GM20431 (cell line): ENCODE measurements at regions not wholly inside any gene's neighbourhood (a gene's known extent, or its start where the extent isn't known, plus 50 kb on each side); places are given as distances from the start of the nearest gene placed in this dataset.
"Not testable (repeated sequence)": the region's sequence is repeated elsewhere in the genome, so short reads cannot be mapped to it uniquely, and the experiment has no call there.

Experiments
- in situ Hi-C: fragments of 300-500 bp; cut with MseI, MboI; formaldehyde crosslinking; loops from one replicate; pipeline ENCODE4 v1.15.0; 2020; ENCODE audit warnings: low sequenced_read_pairs; ENCODE audit not compliant: unreplicated experiment

DNA sequence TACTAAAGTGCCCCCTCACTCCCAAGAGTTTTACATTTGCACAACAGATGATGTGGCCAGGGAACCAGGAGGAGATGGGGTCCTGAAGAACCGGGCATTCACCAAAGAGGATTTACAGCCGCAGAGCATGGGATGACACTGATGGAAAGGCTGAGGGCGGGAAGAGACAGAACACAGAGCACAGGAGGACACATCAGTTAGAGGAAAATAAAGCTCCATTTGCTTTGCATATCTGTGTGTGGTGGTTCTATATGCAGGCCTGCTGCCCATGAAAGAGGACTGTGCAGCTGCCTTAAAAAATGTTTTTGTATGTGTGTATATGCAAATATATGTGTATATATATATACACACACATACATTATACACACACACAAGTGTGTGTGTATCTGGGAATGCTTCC lies 320.8 kb upstream of the CHRNA7 start:
- in situ Hi-C loops = not testable (repeated sequence)

DNA sequence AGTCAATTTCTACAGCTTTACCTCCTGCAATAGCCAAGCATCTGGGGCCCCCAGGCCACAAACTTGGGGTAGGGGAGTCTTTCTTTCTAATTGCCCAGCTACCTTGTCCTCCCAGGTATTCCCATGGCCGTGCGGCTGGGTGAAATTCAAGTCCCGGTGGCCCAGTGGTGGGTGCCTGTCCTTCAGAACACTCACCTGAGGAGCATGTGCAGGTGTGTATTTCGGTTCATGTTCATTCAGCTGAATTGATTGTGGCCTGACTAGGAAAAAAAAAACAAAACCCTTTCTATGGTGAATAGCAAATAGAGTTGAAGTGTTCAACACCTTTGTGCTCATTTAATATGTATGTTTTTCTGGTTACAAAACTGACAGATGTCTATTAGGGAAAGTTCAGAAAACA lies 319.5 kb upstream of the CHRNA7 start:
- in situ Hi-C loops = not testable (repeated sequence)

DNA sequence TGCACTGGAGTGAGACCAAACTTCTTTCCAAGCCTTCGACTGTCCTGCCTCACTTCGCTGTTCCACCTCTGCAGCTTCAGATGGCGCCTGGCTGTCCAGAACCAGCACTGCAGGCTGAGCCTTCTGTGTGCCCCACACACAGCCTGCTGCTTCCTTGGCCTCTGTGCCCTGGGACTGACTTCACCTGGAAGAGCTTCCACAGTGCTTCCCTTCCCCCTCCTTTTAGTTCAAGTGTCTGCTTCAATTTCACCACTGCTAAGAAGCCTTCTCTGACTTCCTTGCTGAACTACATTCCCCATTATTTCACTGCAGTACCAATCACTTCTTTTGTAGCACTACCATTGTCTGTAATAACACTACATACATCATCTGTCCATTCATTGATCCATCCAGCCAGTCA lies 315.1 kb upstream of the CHRNA7 start:
- in situ Hi-C loops = not testable (repeated sequence)

DNA sequence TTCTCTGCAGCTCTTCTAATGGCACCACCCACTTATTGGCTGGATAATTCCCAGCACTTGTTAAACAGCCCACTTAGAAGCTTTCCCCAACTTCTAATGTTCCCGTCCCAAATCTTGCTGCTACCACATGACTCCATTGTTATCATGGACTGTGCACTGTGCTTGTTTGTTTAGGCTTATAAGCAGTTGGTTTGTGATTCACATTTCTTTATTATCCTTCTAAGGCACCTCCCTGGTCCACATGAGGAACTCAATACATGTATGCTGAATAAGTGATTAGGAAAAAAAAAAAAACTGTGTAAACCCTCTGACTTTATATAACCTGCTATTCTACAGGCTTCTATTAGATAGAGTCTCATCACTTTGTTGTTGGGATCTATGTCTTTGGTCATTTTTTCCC lies 311.7 kb upstream of the CHRNA7 start:
- in situ Hi-C loops = not testable (repeated sequence)

DNA sequence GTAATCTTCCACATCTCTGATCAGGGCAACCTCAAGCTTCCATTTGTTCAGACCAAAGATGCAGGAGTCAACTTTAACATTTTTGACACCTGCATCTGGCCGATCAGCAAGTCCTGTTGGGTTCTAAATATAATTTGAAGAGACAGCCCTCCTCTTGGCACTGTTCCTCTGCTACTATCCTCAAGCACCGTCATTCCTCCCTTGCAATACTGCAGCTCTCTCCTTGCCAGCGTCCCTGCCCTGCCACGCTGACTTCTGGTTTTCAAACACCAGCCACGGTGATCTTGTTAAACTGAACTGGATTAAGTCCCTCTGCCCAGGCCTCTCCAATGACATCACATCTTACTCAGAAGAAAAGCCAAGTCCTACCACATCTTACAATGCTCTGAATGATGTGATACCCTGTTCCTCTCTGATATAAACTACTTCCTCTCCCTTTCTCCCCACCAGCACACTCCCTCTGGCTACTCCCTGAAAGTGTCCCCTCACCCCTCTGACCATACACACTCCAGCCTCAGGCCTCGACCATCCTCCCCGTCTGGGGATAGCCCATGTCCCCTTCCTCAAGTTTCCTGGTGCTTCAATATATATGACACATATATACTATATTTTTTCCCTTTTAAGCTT lies 310.8 kb upstream of the CHRNA7 start:
- in situ Hi-C loops = not testable (repeated sequence)

DNA sequence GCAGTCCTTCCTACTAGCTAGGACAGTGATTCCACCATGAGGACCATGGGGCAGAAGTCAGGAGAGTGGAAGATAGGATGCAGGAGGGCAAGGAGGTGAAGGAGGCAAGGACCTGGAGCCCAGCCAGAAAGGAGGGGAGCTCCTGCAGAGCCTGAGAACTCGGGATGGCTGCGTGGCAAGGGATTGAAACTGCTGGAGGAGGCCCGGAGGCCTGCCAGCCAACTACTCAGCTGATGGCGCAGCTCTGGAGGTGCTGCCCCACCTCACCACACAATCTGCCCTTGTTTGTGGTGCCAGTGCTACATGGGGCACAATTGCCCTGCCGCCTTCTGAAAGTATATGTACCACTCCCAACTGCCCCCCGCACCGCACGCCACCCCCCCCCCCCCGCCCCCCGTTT lies 307.3 kb upstream of the CHRNA7 start:
- in situ Hi-C loops = not testable (repeated sequence)

DNA sequence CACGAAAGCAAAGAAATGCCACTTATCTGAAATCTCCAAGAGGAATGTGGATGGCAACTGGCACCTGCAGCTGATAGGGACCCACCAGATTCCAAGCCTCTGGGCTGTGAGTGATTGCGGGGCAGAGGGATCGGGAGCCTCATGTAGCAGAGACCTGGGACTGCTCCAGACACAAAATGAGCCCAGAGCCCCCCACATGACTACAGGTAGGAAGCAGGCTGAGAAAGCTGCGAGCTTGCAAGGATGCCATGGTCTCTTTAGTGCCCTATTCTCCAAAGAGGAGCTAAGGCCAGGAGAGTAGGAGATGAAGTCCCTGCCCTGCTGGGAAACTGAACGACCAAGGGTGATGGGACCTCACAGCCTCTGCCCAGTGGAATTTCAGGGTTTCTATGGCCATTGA lies 305.4 kb upstream of the CHRNA7 start:
- in situ Hi-C loops = not testable (repeated sequence)

DNA sequence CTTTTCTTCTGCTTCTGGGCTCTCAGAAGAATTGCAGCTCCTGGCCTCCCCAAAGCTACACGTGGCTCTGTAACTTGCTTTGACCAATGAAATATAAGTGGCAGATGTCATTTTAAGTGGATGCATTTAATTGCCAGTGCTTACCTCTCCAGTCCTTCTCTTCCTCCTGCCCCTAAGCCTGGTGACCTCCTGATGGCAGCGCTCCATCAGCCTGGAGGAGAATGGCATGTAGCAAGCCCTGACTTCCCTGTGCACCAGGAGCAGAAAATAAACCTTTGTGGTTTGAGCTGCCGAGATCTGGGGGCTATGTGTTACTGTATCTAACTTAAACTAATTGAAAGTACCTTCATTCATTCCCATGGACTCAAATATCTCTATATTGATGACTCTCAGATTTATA lies 304.7 kb upstream of the CHRNA7 start:
- in situ Hi-C loops = not testable (repeated sequence)

DNA sequence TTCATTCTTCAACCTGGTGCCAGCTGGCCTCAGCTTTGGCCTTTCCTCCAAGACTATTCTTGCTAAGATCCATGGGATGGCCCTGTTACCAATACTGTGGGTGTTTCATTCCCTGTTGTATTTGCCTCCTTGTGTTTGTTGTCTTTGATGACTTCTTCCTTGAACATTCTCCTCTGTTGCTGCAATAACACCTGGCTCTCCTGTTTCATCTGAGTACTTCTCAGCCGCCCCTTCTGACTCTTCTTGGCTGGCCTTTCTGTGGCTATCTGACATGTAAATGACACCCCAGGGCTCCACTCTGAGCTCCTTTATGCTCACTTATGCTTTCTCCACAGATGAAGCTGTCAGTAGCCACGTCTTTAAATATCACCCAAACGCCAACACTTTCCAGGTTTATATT lies 302.7 kb upstream of the CHRNA7 start:
- in situ Hi-C loops = no loop called here

DNA sequence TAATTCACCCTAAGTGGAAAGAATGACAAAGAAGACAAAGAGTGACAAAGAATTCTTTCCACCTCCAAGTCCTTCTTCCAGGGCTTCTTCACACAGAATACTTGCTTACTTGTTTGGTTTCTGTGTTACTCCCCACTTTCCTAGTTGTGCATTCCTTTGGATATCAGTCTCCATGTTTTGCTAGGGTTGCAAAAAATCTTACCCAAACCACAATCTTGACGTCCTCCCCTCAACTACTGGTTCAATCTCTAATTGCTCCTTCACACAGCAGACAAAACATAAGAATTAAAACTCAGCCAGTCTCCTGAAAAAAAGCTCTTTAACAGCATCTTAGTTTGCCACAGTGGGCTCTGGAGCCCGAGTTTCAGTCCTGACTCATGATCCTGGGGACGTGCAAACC lies 297.6 kb upstream of the CHRNA7 start:
- in situ Hi-C loops = no loop called here

DNA sequence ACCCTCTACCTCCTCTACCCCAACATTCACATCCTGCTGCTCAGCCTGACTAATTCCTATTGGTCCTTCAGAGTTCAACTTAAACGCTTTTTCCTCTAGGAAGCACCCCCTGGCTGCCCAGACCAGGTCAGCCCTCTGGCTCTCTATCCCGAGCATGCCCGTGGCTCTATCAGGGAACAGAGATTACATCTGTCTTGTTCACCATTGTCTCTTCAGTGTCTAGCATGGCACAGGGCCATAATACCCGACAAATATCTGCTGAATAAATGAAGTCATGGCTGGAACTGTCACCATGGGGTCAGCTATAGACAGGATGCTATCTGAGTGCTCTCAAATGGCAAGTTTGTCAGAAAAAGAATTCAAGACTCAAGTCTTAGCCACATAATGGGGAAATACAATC lies 296.9 kb upstream of the CHRNA7 start:
- in situ Hi-C loops = no loop called here

DNA sequence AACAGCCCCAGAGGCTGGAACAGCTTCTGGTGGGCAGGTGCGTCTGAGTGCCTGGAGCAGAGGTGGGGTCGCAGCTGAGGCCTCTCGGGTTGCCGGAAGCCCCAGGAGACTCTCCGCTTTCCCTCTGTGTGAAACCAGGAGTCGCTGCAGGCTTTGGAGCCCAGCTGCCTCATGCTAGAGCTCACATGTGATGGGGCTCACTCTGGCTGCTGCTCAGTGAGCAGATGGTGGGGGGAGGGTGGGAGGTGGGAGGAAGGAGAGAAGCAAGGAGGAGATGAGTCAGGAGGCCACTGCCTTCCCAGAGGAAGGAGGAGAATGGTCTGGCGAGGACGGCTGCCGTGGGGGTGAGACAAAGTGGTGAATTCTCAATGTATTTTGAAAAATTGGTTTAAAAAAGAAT lies 290.1 kb upstream of the CHRNA7 start:
- in situ Hi-C loops = no loop called here

DNA sequence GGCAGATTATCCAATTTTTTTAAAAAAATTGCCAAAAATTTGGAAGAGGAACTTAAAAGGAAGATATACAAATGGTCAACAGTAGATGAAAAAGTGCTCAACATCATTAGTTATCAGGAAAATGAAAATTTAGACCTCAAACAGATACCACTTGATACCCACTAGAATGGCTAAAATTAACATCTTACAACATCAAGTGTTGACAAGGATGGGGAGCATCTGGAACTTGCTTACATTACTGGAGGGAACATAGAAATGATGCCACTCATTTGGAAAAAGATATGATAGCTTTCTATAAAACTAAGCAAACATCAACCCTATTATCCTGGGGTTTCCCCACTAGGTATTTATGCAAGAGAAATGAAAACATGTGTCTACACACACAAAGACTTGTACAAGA lies 284.5 kb upstream of the CHRNA7 start:
- in situ Hi-C loops = no loop called here

DNA sequence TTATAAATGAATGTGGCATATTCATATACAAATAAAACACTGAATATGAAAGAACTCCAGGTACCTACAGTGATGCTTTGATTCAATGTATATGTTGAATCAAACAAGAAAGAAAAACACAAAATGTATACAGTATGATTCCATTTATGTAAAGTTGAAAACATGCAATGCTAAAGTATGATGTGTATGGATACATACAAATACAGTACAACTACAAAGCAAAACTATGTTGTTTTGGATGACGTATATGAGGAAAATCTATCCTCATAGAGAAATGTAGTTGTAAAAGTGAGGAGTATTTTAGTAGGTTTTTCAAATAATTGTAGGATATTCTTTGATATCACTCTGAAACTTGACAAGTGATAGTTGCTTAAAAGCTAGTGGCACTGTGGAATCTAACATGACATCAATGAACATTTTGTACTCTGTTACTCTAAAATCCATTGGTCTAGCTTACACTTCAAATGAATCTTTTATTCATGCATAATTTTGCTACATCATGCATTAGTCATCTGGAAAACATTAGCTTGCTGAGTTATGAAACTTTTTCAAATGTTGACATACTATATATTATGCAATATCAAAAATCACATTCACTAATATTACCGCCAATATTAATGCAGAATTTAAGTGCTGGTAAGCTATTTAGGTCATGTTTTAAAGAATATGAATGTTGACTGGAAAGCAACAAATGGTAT lies 278.1 kb upstream of the CHRNA7 start:
- in situ Hi-C loops = no loop called here

DNA sequence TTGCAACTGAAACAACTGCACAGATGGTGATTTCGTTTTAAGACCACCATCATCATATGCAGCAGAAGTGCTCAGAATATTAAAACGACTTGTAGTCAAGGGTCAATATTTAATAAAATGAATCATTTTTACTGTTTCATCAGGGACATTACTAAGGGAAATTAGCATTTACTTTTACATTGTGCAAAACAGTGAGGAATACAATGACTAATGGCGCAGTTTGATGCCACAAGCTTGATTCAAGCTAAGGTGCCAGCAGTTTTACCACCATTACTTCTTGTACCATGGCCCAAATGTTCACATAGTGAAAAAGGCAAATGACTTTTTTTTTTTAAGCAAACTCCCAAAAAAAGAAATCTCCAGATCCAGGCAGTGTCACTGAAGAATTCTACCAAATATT lies 277.4 kb upstream of the CHRNA7 start:
- in situ Hi-C loops = no loop called here

DNA sequence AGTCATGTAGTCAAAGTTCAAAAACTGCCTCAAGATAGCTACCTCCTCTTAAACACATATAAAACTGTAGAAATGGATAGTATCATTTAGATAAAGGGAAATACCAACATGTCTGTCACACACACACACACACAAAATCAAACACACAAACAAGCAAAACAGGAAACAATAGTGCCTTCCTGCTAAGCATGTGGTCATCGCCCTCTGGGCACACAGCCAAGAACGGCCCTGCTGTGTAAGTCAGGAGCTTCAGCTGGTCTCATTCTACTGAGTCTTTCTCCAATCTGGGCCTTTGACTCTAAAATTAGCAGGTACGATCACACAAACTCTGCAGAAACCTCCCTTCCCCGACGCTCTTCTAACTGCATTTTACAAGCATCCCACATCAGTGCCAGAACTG lies 272.2 kb upstream of the CHRNA7 start:
- in situ Hi-C loops = no loop called here

DNA sequence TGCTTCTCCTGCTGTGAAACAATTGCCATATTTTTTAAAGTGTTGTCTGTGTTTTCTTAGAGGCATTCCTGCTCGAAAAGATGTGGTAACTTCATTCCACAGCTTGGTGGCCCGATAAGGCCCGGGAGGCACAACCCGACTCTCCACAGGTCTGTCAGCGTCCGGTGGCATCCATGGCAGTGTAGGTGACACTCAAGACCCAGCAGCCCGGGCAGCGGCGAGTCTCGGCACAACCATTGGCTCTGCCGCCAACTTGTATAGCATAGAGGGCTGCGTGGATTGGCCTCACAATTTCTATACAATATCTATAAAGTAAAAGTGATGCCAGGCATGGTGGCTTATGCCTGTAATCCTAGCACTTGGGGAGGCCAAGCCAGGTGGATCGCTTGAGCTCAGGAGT lies 262.3 kb upstream of the CHRNA7 start:
- in situ Hi-C loops = no loop called here

DNA sequence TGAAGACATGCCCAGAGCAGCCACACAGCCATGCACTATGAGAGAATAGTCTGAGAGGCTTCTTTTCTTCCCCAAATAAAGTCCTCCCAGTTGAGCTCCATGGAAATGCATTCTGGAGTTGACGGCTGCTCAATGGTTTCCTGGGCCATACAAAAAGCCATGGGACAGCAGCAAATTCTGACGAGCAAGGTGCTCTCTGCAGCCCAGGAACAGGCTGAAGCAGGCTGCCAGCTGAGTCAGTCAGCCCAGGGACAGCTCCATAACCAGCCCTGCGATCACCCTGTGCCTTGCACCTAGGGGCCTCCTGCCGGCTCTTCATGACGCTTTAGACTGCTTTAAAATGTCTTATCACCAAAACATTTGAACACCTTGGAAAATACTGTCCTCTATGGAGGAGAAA lies 256.3 kb upstream of the CHRNA7 start:
- in situ Hi-C loops = no loop called here

DNA sequence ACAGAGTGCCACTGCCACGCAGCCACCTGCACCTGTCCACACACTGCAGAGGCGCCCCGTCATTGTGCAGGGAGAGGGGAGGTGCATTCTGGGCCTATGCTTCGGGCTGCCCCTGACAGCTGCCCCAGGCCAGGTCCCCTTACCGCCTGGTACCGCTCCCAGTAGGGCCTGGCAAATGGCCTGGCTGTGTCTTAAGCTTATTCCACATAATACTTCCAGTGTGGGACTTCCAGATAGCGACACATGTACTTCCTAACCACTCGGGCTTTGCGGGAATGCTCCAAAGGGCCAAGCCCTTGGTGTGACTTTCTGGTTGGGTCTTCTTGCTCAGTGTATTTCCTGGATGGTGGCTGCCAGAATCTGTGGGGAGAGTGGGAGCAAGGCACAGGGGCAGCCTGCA lies 254.3 kb upstream of the CHRNA7 start:
- in situ Hi-C loops = no loop called here

DNA sequence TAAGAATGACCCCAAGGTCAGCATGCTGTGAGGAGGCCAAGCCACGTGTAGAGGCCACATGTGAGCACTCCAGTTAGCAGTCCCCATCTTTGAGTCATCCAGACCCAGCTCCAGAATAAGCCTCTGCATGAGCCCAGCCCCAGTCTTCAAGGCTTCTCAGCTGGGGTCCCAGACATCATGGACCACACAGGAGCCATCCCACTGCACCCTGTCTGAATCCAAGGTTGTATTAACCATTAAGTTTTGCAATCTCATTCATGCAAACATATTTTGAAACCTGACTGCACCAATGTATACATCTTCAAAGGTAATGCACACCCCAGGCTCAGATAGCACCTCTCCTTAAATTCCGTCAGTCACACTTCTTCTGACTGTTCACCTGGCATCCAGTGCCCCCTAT lies 249.1 kb upstream of the CHRNA7 start:
- in situ Hi-C loops = no loop called here

DNA sequence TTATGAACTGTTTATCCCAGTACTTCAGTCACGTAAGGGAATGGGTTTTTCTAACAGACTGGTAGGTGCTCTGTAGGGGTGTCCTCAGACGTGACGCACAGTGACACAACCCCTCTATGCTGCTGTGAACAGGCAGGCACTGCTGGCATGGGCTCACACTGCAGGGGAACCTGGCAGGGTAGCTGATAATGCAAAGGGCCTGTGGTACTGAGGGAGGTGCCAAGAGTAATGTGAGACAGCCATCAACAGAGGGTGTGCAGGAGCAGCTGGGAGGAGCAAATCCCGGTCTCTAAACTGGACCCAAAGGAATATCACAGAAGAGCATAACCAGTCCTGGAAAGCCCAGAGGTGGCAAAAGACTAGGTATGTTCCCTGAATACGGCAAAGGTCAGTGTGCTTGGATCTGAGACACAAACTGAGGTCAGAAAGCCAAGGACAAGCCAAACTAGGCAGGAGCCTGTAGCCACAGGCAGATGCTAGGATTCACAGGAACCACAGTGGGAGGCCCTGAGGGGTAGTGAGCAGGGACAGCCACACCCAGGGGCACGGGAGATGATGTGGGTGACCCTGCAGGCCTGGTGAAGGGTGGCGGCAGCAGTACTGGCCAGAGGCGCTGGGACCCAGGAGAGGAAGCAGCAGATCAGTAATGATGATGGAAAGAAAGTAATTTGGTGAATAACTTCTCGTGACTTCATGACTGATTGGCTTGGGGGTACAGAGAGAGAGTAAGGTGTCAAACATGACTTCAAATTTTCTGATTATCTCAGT lies 248.1 kb upstream of the CHRNA7 start:
- in situ Hi-C loops = no loop called here
